GM21737 (cell line): ENCODE measurements at regions not wholly inside any gene's neighbourhood (a gene's known extent, or its start where the extent isn't known, plus 50 kb on each side); places are given as distances from the start of the nearest gene placed in this dataset.

Experiments used
- ATAC-seq: cut with Tn5 transposase; IDR thresholded peaks from one replicate; pipeline ENCODE4 v1.9.1; 2021; ENCODE audit warnings: mild to moderate bottlenecking, moderate library complexity; ENCODE audit not compliant: unreplicated experiment

- no peak for ATAC-seq
Measured at GRCh38 chr4:180565856-180566431, 1677.3 kb upstream of the TENM3 start.

- ATAC-seq = no peak
Measured at GRCh38 chr4:180566492-180566891, 1676.7 kb upstream of the TENM3 start.

DNA sequence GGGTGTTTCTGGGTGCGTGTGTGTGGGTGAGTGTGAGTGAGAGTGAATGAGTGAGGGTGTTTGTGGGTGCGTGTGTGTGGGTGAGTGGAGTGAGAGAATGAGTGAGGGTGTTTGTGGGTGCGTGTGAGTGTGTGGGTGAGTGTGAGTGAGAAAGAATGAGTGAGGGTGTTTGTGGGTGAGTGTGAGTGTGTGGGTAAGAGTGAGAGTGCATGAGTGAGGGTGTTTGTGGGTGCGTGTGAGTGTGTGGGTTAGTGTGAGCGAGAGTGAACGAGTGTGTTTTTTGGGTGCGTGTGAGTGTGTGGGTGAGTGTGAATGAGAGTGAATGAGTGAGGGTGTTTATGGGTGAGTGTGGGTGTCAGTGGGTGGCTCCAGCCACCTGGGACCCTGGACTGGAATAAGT, 1676.1 kb upstream of the TENM3 start:
- no peak for ATAC-seq

- no peak for ATAC-seq
Measured at GRCh38 chr4:180571516-180572055, 1671.6 kb upstream of the TENM3 start.

- ATAC-seq = no peak
Measured at GRCh38 chr4:180578175-180578574, 1665.0 kb upstream of the TENM3 start.

GRCh38 chr4:180581061-180581460, 1662.1 kb upstream of the TENM3 start:
- ATAC-seq = no peak

- ATAC-seq = no peak
Measured at GRCh38 chr4:180587379-180587778, 1655.8 kb upstream of the TENM3 start.

- ATAC-seq = no peak
Measured at GRCh38 chr4:180589575-180589974, 1653.6 kb upstream of the TENM3 start.

GRCh38 chr4:180596888-180597483, 1646.2 kb upstream of the TENM3 start:
- ATAC-seq = no peak

- ATAC-seq = no peak
Measured at GRCh38 chr4:180598281-180598680, 1644.9 kb upstream of the TENM3 start.

- ATAC-seq = no peak
Measured at GRCh38 chr4:180603791-180604190, 1639.4 kb upstream of the TENM3 start.

GRCh38 chr4:180610324-180610723, 1632.9 kb upstream of the TENM3 start:
- ATAC-seq = no peak

GRCh38 chr4:180615746-180616145, 1627.5 kb upstream of the TENM3 start:
- no peak for ATAC-seq

- ATAC-seq = no peak
Measured at GRCh38 chr4:180617196-180617595, 1626.0 kb upstream of the TENM3 start.

DNA sequence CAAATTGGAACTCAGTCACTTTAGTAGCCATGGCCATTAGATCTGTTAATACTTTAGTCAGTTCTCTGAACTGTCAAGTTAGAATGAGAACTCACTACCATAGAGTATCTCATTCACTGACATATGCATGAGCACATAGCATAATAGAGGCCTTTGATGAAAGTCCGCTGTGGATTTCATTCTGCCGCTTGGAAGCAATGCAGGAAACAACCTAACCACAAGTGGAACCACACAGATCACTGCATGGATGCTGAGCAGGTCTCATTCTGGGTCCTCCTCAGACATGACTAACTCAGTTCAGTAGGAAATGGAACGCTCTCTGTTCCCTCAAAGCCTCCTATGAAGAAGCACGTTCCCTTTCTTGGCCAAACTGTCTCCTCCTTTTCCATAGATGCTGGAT, 1624.8 kb upstream of the TENM3 start:
- no peak for ATAC-seq

- no peak for ATAC-seq
Measured at GRCh38 chr4:180619440-180619839, 1623.8 kb upstream of the TENM3 start.

DNA sequence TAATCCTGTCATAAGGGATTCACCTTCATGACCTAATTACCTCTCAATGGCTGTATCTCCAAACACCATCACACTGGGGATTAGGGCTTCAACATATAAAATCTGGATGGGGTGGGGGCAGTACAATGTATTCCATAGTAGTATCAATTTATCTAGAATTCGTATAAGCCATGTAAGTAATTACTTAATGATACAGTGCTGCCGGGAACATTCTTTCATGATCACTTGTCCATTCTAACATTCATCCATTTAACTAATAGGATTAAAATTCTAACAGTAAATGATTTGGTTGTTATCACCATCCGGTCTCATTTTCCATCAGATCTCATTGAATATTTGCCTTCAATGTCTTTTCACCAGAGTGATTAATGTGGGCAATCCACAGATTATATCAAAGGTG, 1620.9 kb upstream of the TENM3 start:
- no peak for ATAC-seq

DNA sequence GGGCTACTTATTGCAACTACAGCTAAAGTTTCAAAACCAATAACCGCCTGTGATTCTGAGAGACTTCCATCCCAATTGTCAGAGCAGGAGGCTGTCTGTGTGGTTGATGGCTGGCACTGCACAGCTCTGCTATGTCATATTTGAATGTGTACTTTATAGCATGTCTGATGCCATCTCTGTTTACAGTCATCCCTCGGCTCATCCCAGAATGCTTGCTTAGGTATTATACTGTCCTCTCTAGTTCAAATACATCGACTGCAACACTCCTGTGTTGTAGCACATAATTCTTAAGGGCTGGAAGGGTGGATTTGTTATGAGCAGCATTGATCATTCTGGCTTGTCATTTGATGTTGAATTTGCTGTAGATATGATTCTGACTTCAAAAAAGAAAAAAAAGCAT, 1617.5 kb upstream of the TENM3 start:
- no peak for ATAC-seq

DNA sequence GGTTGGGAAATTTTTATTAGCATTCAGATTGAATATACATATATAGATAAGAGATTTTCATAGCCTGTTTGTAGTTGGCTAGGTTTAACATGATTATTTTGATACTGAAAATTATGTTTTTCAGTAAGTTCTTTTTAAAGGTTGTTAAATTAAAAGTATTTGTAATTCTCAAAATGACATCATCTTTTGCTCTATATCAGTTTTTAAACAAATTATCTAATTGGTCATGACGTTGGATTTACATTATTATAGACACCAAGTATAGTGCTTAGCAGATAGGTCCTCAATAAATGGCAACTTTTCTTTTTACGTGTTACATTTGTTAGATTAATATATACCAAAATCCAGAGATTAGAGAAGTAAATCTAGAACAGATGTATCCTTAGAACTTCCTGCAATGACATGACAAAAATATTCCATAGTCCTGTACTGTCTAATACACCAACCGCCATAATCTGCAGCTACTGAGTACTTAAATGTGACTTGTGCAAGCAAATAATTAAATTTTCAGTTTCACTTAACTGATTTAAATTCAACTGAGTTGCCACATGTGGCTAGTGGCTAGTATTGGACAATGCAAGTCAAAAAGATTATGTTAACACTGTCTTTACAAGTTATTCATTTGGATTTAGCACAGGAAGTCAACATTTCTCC, 1613.1 kb upstream of the TENM3 start:
- no peak for ATAC-seq

GRCh38 chr4:180634306-180634705, 1608.9 kb upstream of the TENM3 start:
- ATAC-seq = no peak

DNA sequence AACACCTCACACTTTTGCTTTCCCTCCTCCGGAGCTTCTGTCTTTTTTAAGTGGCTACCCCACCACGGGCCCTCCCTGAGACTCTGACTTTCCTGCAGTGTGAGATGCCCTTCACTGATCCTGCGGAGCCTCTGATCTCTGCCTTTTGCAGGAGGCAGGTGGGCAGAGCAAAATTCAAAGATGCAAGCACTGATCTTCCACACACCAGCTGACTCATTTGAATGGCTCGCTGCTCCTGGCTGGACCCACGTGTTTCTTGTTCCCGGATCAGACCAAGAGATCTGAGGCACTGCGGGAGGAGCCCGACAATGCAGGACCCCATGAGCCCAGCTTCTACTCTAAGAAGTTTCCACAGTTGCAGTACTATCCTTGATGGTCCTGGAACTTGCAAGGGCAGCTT, 1607.9 kb upstream of the TENM3 start:
- no peak for ATAC-seq

DNA sequence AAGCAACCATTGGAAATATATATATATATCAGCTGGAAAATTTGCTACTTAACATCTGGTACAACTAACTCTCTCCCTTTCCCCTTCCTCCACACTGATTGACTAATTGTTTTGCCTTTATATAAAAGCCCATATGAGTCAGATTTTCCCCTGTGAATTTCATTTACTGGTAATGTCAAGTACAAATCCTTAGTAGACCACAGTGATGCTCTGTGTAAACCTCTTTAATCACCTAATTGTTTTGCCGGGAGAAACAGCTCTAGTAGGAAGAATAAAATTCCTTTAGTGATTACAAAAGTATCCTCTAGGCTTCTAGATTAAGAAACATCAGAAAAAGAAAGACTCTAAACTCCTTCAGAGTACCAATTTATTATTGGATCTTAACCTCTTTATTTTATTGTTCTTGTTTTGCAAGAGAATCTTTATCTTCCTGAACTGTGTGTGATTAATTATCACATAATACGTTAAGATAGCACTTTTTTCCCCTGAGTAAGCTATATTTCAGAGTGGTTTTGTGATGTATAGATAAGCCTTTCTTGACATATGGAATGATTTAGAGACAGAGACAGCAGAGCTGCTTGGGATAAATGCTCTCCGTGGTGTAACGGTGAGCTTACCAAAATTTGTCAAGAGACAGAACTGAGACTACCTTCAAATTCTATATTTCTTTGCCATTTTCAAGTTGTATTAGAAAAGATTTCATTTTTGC, 1606.4 kb upstream of the TENM3 start:
- ATAC-seq = no peak
